H1 (cell line): ENCODE measurements at regions not wholly inside any gene's neighbourhood (a gene's known extent, or its start where the extent isn't known, plus 50 kb on each side); places are given as distances from the start of the nearest gene placed in this dataset.

Experiments
- EZH2 ChIP-seq: fragments of 200-600 bp; sonication (generic); IDR thresholded peaks from 2 replicates; pipeline ENCODE4 v1.7.1; 2012; ENCODE audit warnings: low read depth, mild to moderate bottlenecking, moderate library complexity, low read length, inconsistent platforms; ENCODE audit not compliant: severe bottlenecking
- TF ChIP-seq, protein P1 (sequence below): fragments of 300-600 bp; sonication (generic); IDR thresholded peaks from 2 replicates; pipeline ENCODE4 v1.7.1; 2012; ENCODE audit warnings: low read length, moderate library complexity, mild to moderate bottlenecking, inconsistent platforms; ENCODE audit not compliant: insufficient replicate concordance

DNA sequence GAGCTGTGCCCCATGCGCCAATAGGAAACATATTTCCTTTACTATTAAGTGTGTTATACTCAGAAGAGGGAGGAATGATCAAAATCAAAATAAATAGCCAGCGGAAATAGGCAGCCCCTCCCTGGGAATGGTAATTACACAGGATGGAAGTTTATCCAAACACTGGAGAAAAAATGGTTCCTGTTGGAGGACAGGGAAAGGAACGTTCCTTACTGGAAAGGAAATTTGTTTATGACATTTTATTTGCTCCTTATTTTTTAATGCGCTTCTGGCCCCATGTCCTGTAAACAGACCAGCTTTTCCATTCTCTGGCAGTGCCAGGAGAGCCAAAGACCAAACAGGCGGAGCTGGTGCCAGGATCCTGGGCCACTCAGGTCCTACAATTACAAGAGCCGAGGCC lies 273.7 kb downstream of the SOX9 start (continued):
- TF ChIP-seq, protein P1, sequence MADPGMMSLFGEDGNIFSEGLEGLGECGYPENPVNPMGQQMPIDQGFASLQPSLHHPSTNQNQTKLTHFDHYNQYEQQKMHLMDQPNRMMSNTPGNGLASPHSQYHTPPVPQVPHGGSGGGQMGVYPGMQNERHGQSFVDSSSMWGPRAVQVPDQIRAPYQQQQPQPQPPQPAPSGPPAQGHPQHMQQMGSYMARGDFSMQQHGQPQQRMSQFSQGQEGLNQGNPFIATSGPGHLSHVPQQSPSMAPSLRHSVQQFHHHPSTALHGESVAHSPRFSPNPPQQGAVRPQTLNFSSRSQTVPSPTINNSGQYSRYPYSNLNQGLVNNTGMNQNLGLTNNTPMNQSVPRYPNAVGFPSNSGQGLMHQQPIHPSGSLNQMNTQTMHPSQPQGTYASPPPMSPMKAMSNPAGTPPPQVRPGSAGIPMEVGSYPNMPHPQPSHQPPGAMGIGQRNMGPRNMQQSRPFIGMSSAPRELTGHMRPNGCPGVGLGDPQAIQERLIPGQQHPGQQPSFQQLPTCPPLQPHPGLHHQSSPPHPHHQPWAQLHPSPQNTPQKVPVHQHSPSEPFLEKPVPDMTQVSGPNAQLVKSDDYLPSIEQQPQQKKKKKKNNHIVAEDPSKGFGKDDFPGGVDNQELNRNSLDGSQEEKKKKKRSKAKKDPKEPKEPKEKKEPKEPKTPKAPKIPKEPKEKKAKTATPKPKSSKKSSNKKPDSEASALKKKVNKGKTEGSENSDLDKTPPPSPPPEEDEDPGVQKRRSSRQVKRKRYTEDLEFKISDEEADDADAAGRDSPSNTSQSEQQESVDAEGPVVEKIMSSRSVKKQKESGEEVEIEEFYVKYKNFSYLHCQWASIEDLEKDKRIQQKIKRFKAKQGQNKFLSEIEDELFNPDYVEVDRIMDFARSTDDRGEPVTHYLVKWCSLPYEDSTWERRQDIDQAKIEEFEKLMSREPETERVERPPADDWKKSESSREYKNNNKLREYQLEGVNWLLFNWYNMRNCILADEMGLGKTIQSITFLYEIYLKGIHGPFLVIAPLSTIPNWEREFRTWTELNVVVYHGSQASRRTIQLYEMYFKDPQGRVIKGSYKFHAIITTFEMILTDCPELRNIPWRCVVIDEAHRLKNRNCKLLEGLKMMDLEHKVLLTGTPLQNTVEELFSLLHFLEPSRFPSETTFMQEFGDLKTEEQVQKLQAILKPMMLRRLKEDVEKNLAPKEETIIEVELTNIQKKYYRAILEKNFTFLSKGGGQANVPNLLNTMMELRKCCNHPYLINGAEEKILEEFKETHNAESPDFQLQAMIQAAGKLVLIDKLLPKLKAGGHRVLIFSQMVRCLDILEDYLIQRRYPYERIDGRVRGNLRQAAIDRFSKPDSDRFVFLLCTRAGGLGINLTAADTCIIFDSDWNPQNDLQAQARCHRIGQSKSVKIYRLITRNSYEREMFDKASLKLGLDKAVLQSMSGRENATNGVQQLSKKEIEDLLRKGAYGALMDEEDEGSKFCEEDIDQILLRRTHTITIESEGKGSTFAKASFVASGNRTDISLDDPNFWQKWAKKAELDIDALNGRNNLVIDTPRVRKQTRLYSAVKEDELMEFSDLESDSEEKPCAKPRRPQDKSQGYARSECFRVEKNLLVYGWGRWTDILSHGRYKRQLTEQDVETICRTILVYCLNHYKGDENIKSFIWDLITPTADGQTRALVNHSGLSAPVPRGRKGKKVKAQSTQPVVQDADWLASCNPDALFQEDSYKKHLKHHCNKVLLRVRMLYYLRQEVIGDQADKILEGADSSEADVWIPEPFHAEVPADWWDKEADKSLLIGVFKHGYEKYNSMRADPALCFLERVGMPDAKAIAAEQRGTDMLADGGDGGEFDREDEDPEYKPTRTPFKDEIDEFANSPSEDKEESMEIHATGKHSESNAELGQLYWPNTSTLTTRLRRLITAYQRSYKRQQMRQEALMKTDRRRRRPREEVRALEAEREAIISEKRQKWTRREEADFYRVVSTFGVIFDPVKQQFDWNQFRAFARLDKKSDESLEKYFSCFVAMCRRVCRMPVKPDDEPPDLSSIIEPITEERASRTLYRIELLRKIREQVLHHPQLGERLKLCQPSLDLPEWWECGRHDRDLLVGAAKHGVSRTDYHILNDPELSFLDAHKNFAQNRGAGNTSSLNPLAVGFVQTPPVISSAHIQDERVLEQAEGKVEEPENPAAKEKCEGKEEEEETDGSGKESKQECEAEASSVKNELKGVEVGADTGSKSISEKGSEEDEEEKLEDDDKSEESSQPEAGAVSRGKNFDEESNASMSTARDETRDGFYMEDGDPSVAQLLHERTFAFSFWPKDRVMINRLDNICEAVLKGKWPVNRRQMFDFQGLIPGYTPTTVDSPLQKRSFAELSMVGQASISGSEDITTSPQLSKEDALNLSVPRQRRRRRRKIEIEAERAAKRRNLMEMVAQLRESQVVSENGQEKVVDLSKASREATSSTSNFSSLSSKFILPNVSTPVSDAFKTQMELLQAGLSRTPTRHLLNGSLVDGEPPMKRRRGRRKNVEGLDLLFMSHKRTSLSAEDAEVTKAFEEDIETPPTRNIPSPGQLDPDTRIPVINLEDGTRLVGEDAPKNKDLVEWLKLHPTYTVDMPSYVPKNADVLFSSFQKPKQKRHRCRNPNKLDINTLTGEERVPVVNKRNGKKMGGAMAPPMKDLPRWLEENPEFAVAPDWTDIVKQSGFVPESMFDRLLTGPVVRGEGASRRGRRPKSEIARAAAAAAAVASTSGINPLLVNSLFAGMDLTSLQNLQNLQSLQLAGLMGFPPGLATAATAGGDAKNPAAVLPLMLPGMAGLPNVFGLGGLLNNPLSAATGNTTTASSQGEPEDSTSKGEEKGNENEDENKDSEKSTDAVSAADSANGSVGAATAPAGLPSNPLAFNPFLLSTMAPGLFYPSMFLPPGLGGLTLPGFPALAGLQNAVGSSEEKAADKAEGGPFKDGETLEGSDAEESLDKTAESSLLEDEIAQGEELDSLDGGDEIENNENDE: no peak
- no peak for TF ChIP-seq EZH2
